GM18502 (cell line): ENCODE measurements at regions not wholly inside any gene's neighbourhood (a gene's known extent, or its start where the extent isn't known, plus 50 kb on each side); places are given as distances from the start of the nearest gene placed in this dataset.
"Not testable (repeated sequence)": the region's sequence is repeated elsewhere in the genome, so short reads cannot be mapped to it uniquely, and the experiment has no call there.

Experiments
- ATAC-seq: cut with Tn5 transposase; IDR thresholded peaks from one replicate; pipeline ENCODE4 v1.9.1; 2021; ENCODE audit warnings: mild to moderate bottlenecking; ENCODE audit not compliant: unreplicated experiment, poor library complexity

GRCh38 chr6:170042123-170042522 lies 248.8 kb downstream of the DLL1 start:
- ATAC-seq, result no peak

DNA sequence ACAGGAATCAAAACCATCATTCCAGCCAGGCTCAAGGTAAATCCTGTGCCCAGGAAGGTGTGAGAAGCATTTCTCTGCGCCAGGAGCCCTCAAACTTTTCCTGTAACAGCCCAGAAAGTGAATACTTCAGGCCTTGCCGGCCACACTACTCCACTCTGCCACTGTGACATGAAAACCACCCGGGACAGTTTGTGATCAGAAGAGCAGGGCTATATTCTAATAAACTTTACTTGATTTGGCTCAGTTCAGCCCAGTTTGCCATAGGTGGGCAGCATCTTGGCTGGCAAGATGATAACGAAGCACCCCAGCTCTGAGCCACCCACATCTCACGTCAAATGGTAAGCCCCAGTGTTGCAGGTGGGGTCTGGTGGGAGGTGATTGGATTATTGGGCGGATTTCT lies 249.4 kb downstream of the DLL1 start:
- no peak for ATAC-seq

DNA sequence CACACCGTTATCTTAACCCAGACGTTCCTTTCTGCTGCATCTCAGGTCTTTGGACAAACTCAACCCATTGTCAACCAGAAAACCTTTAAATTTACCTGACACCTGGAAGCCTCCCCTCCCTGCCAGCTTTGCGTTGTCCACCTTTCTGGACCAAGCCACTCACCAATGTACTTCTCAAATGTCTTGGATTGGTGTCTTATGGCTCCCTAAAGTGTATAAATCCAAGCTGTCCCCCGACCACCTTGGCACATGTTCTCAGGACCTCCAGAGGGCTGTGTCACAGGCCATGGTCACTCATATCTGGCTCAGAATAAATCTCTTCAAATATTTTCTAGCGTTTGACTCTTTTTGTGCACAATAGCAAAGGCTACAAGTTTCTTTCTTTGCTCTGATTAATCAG lies 250.0 kb downstream of the DLL1 start:
- no peak for ATAC-seq

GRCh38 chr6:170040115-170040500 lies 250.8 kb downstream of the DLL1 start:
- no peak for ATAC-seq

DNA sequence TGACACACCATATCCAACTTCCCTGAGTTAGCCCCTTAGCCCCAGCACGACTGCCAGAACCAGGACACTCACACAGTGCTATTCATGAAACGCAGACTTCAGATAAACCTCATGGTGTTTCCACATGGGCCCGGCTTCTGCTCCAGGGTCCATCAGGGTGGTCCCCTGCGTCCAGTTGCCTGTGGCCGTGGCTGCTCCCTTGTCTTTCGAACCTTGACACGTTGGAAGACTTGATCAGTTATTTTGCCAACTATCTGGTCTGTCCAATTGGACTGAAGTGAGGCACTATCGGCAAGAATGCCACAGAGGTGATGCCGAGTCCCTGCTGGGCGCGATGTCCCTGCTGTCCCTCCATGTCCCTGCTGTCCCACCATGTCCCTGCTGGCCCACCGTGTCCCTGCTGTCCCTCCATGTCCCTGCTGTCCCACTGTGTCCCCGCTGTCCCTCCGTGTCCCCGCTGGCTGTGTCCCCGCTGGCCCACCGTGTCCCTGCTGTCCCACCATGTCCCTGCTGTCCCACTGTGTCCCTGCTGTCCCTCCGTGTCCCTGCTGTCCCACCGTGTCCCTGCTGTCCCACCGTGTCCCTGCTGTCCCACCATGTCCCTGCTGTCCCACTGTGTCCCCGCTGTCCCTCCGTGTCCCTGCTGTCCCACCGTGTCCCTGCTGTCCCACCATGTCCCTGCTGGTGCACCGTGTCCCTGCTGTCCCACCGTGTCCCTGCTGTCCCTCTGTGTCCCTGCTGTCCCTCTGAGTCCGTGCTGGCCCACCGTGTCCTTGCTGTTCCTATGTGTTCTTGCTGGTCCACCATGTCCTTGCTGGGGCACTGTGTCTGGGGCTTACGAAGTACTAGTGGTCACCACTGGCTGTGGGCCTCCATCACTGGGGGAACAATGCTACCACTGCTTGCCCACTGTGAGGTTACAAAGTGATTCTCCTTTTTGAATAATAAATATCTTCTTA lies 251.4 kb downstream of the DLL1 start:
- no peak for ATAC-seq

- ATAC-seq, result no peak
Measured at GRCh38 chr6:170038708-170039107, 252.2 kb downstream of the DLL1 start.

DNA sequence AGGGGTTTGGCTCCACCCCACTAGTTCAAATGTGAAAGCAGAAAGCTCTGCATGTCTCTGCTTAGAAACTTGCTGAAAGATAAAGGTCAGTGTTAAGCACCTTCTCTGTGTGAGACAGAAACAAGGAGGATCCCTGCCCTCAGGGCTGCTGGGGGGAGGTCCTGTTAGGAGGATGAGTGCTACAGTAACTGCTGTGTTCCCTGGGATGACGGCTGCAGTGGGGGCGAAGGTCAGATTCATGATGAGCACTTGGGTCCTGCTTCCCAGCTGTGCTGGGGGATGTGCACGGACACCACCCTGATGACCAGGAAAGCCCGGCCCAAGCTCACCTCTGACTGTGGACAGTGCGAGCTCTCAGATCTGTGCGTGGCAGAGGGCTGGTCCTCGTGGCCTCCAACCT lies 252.6 kb downstream of the DLL1 start:
- no peak for ATAC-seq

DNA sequence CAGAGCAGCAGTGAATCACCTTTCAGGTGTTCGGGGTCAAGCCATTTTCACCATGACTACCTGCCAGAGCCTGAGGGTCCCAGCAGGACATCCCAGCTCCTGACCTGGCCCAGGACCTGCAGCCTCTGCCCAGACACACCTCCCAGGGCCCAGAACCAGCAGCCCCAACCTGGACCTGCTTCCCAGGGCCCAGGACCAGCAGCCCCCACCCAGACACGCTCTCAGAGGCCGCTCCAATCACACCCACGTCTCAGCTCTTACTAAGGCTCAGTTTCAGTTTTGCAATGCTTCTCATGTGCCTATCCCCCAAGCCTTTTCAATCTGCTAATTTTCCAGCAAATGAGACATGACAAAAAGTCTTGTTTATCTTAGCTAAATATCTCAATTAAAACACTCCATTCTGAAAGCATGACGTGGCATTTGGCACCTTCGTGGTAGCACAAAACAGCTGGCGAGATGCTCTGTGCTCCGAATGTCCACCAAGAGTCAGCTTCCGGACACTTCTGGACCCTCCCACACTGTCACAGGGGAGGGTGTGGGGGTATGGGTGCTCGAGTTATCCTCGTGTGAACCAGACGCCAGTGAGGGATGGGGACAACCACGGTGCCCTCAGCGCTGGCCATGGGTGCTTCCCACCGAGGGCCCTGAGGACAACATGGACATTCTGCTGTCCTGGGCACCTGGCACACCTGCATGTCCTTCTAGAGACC lies 253.2 kb downstream of the DLL1 start:
- ATAC-seq, result no peak

DNA sequence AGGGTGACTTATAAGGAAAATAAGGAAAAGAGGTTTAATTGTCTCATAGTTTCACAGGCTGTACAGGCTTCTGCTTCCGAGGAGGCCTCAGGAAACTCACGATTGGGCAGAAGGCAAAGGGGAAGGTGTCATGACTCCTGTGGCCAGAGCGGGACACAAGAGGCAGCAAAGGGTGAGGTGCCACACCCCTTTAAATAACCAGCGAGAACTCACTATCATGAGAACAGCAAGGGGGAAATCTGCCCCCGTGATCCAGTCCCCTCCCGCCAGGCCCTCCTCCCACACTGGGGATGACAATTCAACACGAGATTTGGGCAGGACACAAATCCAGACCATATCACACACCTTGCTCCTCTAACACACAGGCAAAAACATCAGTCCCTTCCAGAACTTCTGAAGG lies 254.0 kb downstream of the DLL1 start:
- ATAC-seq, result no peak

DNA sequence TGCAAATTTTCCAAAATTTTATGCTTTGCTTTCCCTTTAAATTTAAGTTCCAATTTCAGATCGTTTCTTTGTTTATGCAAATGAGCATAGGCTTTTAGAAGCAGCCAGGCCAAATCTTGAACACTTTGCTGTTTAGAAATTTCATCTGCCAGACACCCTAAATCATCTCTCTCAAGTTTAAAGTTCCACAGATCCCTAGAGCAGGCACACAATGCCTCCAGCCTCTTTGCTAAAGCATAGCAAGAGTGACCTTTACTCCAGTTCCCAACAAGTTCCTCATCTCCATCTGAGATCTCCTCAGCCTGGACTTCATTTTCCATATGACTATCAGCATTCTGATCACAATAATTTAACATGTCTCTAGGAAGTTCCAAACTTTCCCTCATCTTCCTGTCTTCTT lies 254.5 kb downstream of the DLL1 start:
- not testable (repeated sequence) for ATAC-seq

GRCh38 chr6:170035901-170036304 lies 255.0 kb downstream of the DLL1 start:
- no peak for ATAC-seq

DNA sequence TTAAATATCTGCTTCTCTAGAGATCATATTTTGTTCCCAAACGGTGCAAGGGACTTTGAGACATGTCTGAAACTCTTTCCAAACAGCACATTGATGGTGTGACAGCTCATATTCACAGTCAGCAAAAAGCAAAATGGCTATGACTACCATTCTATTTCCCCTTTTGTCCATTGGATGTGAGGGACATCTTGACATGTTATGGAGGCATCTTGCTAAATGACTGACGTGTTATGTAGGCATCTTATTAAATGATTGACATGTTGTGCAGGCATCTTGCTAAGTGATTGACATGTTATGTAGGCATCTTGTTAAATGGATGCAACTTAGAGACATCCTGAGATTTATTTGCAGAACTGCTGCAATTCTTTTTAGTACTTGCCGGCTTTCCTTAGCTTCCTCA lies 255.8 kb downstream of the DLL1 start:
- no peak for ATAC-seq

DNA sequence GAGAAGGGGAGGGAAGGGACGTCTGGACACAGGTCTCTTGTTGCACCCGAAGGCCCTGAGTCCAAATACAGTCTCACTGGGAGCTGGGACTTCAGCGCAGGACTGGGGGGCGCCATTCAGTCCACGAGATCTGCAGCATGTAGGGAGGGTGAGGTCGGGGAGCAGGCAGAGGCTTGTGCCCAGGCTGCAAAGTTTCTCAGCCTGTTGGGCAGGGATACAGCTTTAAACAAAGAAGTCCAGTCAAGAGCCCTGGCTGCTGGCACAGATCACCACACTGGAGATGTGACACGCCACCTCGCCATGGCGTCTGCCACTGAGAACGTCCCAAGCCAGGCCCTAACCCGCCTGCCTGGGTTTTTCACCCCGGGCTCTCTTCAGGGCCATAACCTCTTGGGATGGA lies 256.6 kb downstream of the DLL1 start:
- no peak for ATAC-seq

DNA sequence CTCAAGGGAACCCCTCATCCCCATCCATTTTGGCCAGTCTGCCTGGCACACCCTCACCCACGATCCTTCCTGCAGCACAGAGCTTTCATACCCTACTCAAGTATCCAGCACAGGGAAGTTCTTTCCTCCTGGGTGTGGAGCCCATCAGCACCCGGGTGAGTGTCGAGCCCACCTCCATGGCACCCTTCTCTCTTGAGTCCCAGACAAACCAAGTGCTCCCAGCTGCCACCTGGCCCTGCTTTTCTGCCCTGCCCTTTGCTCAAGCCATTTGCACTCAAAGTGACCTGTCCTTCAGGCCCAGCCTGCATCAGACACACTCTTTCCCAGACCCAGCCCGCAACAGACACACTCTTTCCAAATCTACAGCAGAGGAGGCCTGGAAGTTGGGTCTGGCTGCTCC lies 257.2 kb downstream of the DLL1 start:
- no peak for ATAC-seq

DNA sequence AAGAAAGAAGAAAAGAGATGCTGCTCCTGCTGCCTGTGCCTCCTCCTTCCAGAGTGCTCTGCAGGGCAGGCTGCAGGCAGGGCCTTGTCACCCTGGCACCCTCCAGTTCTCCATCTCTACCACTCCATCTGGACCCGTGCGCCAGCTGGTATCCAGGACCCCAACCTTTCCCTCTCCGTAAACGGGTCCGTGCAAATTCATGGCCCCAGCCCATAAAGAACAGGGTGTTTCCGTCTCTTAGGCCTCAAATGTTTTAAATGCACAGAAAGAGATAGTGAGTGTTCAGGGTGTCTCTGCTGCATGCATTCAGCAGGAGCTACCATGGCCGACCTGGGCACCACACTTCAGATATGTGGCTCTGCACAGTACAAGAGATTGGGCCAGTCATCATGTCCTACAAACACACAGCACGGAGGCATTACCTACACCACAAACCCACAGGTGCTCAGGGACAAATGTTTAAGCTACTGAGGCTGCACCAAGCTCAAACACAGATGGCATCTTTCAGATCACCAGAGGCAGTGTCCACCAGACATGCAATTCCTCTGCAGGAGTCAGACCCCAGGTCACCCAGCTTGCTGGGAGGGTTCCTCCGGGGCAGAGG lies 258.1 kb downstream of the DLL1 start:
- ATAC-seq, result no peak

DNA sequence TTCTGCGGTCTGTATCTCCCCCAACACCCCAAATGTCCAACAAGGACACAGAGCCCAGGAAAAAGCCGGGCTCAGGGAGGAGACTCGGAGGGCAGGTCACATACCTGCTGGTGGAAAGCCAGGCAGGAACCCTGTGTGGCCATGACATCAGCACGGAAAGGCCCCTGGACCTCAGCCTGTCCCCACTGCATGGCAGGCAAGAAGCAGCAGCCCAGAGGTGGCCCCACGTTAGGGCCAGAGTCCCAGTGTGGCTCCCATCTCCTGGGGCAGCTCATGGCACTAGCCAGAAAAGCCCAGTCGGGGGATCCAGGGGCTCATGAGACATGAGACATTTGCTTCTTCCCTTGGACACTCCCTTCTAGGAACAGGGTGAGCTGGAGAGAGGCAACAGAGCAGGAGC lies 258.7 kb downstream of the DLL1 start:
- no peak for ATAC-seq

GRCh38 chr6:170031684-170032121 lies 259.2 kb downstream of the DLL1 start:
- ATAC-seq, result no peak

GRCh38 chr6:170030821-170031471 lies 259.9 kb downstream of the DLL1 start:
- ATAC-seq, result no peak

DNA sequence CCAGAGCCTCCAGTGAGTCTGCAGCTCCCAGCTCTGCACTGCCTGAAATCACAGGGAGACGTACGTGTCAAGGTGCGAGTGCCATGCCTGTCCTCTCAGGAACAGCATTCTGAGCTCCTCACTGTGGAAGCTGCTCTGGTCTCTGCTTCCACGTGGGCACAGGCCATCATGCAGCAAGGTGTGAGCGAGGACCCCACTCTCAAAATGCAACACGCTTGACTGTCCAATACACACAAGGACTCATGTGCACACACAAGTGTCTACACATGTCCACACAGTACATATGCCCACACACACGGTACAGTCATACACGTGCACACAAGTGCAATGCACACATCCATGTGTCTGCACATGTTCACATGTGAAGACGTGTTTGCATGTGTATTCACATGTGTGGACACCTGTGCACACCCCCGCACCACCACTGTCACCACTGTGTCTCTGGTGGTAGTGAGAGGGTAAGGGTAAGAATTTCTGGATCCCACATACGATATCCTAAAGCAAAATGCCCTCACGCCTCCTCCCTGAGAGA lies 260.5 kb downstream of the DLL1 start:
- no peak for ATAC-seq
